ENCODE measurements at regions not wholly inside any gene's neighbourhood (a gene's known extent, or its start where the extent isn't known, plus 50 kb on each side); places are given as distances from the start of the nearest gene placed in this dataset.

GRCh38 chr21:14838400-14838799 lies 226.4 kb downstream of the NRIP1 start:
- POLR2A ChIA-PET = no interaction called here
- Histone ChIP-seq H3K27ac (ENCODE audit: control insufficient read depth, insufficient read depth) (no peak overlapping the region), H3K9ac (ENCODE audit: control insufficient read depth, insufficient read depth, low read length) (no peak overlapping the region), H4K20me1 (ENCODE audit: control insufficient read depth, insufficient read depth) (no peaks in the 10 kb centered on the region), H3K9me3 (replicated peaks; ENCODE audit: control insufficient read depth, insufficient read depth, low read length) (no peaks in the 10 kb centered on the region; the same call in 2 of the 3 replicates), H3K4me2 (ENCODE audit: control insufficient read depth, insufficient read depth) (no peak overlapping the region), H2AFZ (ENCODE audit: control insufficient read depth, low read depth, low read length) (no peak overlapping the region), H3K4me3 (no peak overlapping the region), H3K4me1 (ENCODE audit: control insufficient read depth, insufficient read depth, low read length) (no peaks in the 10 kb centered on the region), H3K79me2 (ENCODE audit: control insufficient read depth, insufficient read depth, low read length) (no peaks in the 10 kb centered on the region), H3K27me3 (replicated peaks in 1 of 2; ENCODE audit: control insufficient read depth in 2 of 2, insufficient read depth in 2 of 2, low read length in 1 of 2) (no peaks in the 10 kb centered on the region), H3K36me3 (ENCODE audit: control insufficient read depth in 2 of 2, insufficient read depth in 2 of 2, low read length in 1 of 2) (no peaks in the 10 kb centered on the region)
- RAD21 ChIA-PET (ENCODE audit: unreplicated experiment) = no interaction called here
- SMC1A ChIA-PET (ENCODE audit: uncharacterized antibody, unreplicated experiment) = no interaction called here
- TF ChIP-seq CUX1 (IDR thresholded peaks at IDR 0.05; ENCODE audit: insufficient replicate concordance, low read depth, low read length) (no peak), CHD2 (IDR thresholded peaks at IDR 0.05; ENCODE audit: borderline replicate concordance, low read depth, low read length) (no peak), GABPA (IDR thresholded peaks at IDR 0.05; ENCODE audit: low read depth) (no peak), POLR2A (IDR thresholded peaks at IDR 0.05; ENCODE audit: low read depth, low read length) (no peak), NR2C1 (IDR thresholded peaks at IDR 0.05) (no peak)
- TF ChIP-seq, protein P1, sequence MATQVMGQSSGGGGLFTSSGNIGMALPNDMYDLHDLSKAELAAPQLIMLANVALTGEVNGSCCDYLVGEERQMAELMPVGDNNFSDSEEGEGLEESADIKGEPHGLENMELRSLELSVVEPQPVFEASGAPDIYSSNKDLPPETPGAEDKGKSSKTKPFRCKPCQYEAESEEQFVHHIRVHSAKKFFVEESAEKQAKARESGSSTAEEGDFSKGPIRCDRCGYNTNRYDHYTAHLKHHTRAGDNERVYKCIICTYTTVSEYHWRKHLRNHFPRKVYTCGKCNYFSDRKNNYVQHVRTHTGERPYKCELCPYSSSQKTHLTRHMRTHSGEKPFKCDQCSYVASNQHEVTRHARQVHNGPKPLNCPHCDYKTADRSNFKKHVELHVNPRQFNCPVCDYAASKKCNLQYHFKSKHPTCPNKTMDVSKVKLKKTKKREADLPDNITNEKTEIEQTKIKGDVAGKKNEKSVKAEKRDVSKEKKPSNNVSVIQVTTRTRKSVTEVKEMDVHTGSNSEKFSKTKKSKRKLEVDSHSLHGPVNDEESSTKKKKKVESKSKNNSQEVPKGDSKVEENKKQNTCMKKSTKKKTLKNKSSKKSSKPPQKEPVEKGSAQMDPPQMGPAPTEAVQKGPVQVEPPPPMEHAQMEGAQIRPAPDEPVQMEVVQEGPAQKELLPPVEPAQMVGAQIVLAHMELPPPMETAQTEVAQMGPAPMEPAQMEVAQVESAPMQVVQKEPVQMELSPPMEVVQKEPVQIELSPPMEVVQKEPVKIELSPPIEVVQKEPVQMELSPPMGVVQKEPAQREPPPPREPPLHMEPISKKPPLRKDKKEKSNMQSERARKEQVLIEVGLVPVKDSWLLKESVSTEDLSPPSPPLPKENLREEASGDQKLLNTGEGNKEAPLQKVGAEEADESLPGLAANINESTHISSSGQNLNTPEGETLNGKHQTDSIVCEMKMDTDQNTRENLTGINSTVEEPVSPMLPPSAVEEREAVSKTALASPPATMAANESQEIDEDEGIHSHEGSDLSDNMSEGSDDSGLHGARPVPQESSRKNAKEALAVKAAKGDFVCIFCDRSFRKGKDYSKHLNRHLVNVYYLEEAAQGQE (IDR thresholded peaks at IDR 0.05; ENCODE audit: low read depth, low read length) = no peak
- intact Hi-C loops (cut with micrococcal nuclease; ENCODE audit: unreplicated experiment) = no loop called here
- in situ Hi-C loops (cut with MboI) = no loop called here
- no TSS peak for BruUV-seq (replicated peaks)
- FAIRE-seq (no peak), DNase-seq (ENCODE audit: low read depth, low spot score) (no peak), ATAC-seq (no peak)
- 45% methylated on average over 3 of the region's 3 CpGs for WGBS (ENCODE audit: insufficient coverage, insufficient replicate concordance, low lambda C conversion rate, missing lambda C conversion rate)
- CTCF ChIA-PET = no interaction called here
